CD14-positive monocyte (primary cell): ENCODE measurements at regions not wholly inside any gene's neighbourhood (a gene's known extent, or its start where the extent isn't known, plus 50 kb on each side); places are given as distances from the start of the nearest gene placed in this dataset.

Experiments used
- DNase-seq, 3 donors: peaks; one replicate each; pipeline ENCODE4 v3.0.0-alpha.2; 2011 to 2022
- H2AFZ ChIP-seq: 2 replicates; pipeline ENCODE4 v1.6.0; 2012; ENCODE audit warnings: mild to moderate bottlenecking, low read depth, low read length, inconsistent platforms; ENCODE audit not compliant: insufficient read depth, poor library complexity, severe bottlenecking
- H3K27ac ChIP-seq, 2 donors: 1 replicate in 1 of 2; 2 replicates in 1 of 2; pipeline ENCODE4 v1.5.1; 2012 to 2013; ENCODE audit warnings: low read length in 2 of 2, control low read depth in 1 of 2, inconsistent platforms in 1 of 2, low read depth in 1 of 2, mild to moderate bottlenecking in 1 of 2
- H3K27me3 ChIP-seq, 2 donors: one replicate each; pipeline versions ENCODE4 v1.6.0 to v1.6.1; 2011 to 2013; ENCODE audit warnings: low read length in 2 of 2; ENCODE audit not compliant: control insufficient read depth in 2 of 2, insufficient read depth in 2 of 2
- H3K36me3 ChIP-seq, 2 donors: replicated peaks in 1 of 2; 1 replicate in 1 of 2; 2 replicates in 1 of 2; pipeline versions ENCODE4 v1.5.1 to v1.6.1; 2012 to 2013; ENCODE audit warnings: low read length in 2 of 2, control low read depth in 1 of 2, inconsistent platforms in 1 of 2, mild to moderate bottlenecking in 1 of 2; ENCODE audit not compliant: insufficient read depth in 2 of 2, control insufficient read depth in 1 of 2
- H3K4me1 ChIP-seq, 2 donors: 1 replicate in 1 of 2; 2 replicates in 1 of 2; pipeline versions ENCODE4 v1.5.1 to v1.6.1; 2012 to 2013; ENCODE audit warnings: low read length in 2 of 2, control low read depth in 1 of 2, inconsistent platforms in 1 of 2, mild to moderate bottlenecking in 1 of 2, moderate library complexity in 1 of 2; ENCODE audit not compliant: insufficient read depth in 2 of 2, control insufficient read depth in 1 of 2
- H3K4me2 ChIP-seq: replicated peaks from 2 replicates; pipeline ENCODE3; 2012; ENCODE audit warnings: low read length, moderate library complexity, mild to moderate bottlenecking; ENCODE audit not compliant: poor library complexity, severe bottlenecking; ENCODE audit errors: extremely low read depth
- H3K4me3 ChIP-seq, 3 experiments: fragments of 200-600 bp in 1 of 3; sonication (generic) in 1 of 3; replicated peaks in 1 of 3; 1 replicate in 2 of 3; 2 replicates in 1 of 3; pipeline ENCODE4 v1.5.1; 2011 to 2013; ENCODE audit warnings: low read length in 3 of 3, mild to moderate bottlenecking in 3 of 3, control low read depth in 2 of 3, low read depth in 2 of 3, inconsistent platforms in 1 of 3, moderate library complexity in 1 of 3
- H3K79me2 ChIP-seq: 2 replicates; pipeline ENCODE4 v1.6.0; 2012; ENCODE audit warnings: mild to moderate bottlenecking, control low read depth, inconsistent platforms, low read length, moderate library complexity; ENCODE audit not compliant: insufficient read depth
- H3K9ac ChIP-seq: 2 replicates; pipeline ENCODE4 v1.6.0; 2017; ENCODE audit warnings: low read length, mild to moderate bottlenecking; ENCODE audit not compliant: insufficient read depth, poor library complexity, severe bottlenecking
- H3K9me3 ChIP-seq, 2 donors: replicated peaks in 1 of 2; 1 replicate in 1 of 2; 2 replicates in 1 of 2; pipeline versions ENCODE4 v1.5.1 to v1.6.1; 2012 to 2013; ENCODE audit warnings: low read length in 2 of 2, control low read depth in 1 of 2; ENCODE audit not compliant: control insufficient read depth in 1 of 2, insufficient read depth in 1 of 2
- H4K20me1 ChIP-seq: 2 replicates; pipeline ENCODE4 v1.6.0; 2012; ENCODE audit warnings: mild to moderate bottlenecking, low read length, control low read depth, moderate library complexity; ENCODE audit not compliant: insufficient read depth
- H3K27ac Mint-ChIP-seq, 7 donors: one replicate each; pipeline ENCODE4 v1.8.0; 2020; ENCODE audit warnings: mild to moderate bottlenecking in 7 of 7, mixed read lengths in 7 of 7, moderate library complexity in 6 of 7, inconsistent platforms in 2 of 7
- H3K27me3 Mint-ChIP-seq, 3 donors: one replicate each; pipeline ENCODE4 v1.8.0; 2021 to 2022; ENCODE audit warnings: low read depth in 3 of 3, mild to moderate bottlenecking in 3 of 3, mixed read lengths in 3 of 3, moderate library complexity in 3 of 3, inconsistent platforms in 1 of 3
- H3K36me3 Mint-ChIP-seq, 2 donors: one replicate each; pipeline ENCODE4 v1.8.0; 2020; ENCODE audit warnings: mixed read lengths in 2 of 2, inconsistent platforms in 1 of 2, mild to moderate bottlenecking in 1 of 2
- H3K4me1 Mint-ChIP-seq: one replicate; pipeline ENCODE4 v1.8.0; 2020; ENCODE audit warnings: mild to moderate bottlenecking, mixed read lengths
- H3K4me3 Mint-ChIP-seq, 2 donors: one replicate each; pipeline ENCODE4 v1.8.0; 2020; ENCODE audit warnings: mild to moderate bottlenecking in 2 of 2, mixed read lengths in 2 of 2, moderate library complexity in 1 of 2
- H3K9me3 Mint-ChIP-seq, 7 donors: one replicate each; pipeline ENCODE4 v1.8.0; 2020 to 2022; ENCODE audit warnings: mixed read lengths in 7 of 7, mild to moderate bottlenecking in 6 of 7, moderate library complexity in 6 of 7, inconsistent platforms in 2 of 7
- WGBS: methylation state at CpG from one replicate; pipeline ENCODE4 v1.1.5; 2013; ENCODE audit warnings: missing lambda C conversion rate; ENCODE audit not compliant: insufficient coverage; 5-methylcytosine and 5-hydroxymethylcytosine counted together
- intact Hi-C, 2 donors: fragments of 100-400 bp; cut with micrococcal nuclease; formaldehyde crosslinking; loops; one replicate each; pipeline versions ENCODE4 v1.15.0 to v1.15.1; 2023
- TF ChIP-seq, protein P1 (sequence below): fragments of 200-600 bp; IDR thresholded peaks from one replicate; pipeline ENCODE4 v1.8.0; 2022; ENCODE audit warnings: antibody characterized with exemption, mild to moderate bottlenecking

DNA sequence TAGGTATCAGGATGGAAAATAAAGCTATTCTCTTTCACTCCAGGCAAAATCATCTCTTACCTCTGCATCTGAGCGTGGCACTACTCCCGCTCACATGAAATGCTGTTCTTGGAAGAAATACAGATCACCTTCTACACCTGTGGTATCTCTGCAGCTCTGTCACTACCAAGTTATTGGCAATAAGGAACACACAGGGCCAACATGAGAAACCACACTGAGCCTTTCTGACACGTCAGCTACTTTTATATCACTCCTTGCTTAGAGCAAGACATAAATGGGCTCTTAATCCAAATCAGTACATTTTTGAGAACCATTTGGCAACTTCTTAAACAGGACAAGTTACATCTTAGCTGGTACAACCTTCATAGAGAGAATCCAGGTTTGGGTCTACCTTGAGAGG lies 101.8 kb upstream of the GUCY1A1 start:
- H3K27ac Mint-ChIP-seq = no peak overlapping the region
- TF ChIP-seq, protein P1, sequence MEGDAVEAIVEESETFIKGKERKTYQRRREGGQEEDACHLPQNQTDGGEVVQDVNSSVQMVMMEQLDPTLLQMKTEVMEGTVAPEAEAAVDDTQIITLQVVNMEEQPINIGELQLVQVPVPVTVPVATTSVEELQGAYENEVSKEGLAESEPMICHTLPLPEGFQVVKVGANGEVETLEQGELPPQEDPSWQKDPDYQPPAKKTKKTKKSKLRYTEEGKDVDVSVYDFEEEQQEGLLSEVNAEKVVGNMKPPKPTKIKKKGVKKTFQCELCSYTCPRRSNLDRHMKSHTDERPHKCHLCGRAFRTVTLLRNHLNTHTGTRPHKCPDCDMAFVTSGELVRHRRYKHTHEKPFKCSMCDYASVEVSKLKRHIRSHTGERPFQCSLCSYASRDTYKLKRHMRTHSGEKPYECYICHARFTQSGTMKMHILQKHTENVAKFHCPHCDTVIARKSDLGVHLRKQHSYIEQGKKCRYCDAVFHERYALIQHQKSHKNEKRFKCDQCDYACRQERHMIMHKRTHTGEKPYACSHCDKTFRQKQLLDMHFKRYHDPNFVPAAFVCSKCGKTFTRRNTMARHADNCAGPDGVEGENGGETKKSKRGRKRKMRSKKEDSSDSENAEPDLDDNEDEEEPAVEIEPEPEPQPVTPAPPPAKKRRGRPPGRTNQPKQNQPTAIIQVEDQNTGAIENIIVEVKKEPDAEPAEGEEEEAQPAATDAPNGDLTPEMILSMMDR = no peak
- no peaks in the 10 kb centered on the region for H3K36me3 ChIP-seq
- H3K4me1 Mint-ChIP-seq = no peaks in the 10 kb centered on the region
- no peak overlapping the region for H2AFZ ChIP-seq
- no peaks in the 10 kb centered on the region for H3K27me3 ChIP-seq
- H3K27ac ChIP-seq = no peak overlapping the region
- 90% methylated on average over 2 of the region's 3 CpGs for WGBS
- no peak for DNase-seq
- H3K36me3 Mint-ChIP-seq = no peaks in the 10 kb centered on the region
- H3K4me1 ChIP-seq = no peaks in the 10 kb centered on the region
- H4K20me1 ChIP-seq = no peaks in the 10 kb centered on the region
- H3K4me2 ChIP-seq = no peak overlapping the region
- H3K79me2 ChIP-seq = no peaks in the 10 kb centered on the region
- H3K9me3 ChIP-seq = no peaks in the 10 kb centered on the region
- H3K4me3 ChIP-seq = no peak overlapping the region
- H3K9ac ChIP-seq = no peak overlapping the region
- no peak overlapping the region for H3K4me3 Mint-ChIP-seq
- peaks cover 0 to 3% (median 0%) of the 10 kb centered on the region in 7 donors for H3K9me3 Mint-ChIP-seq
- intact Hi-C loops = no loop called here
- H3K27me3 Mint-ChIP-seq = no peaks in the 10 kb centered on the region

DNA sequence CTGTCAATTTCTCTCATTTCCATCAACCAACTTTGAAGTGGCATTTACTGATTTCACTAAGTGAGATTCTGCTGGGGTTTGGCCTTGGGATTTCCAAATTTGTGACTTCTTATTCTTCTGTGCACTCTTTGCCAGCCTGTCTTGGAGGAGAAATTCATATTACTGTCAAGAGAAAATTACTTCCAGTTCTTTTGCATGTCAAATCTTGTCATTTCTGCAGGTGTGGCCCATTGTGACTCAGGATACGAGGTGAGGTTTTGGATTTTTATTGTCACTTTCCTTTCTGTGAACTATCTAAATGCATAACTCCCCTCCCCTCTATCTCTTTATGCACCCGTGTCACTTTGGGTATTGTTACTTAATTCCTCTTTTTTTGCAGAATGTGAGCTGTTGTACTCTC lies 102.6 kb upstream of the GUCY1A1 start:
- TF ChIP-seq, protein P1 = no peak
- no peak overlapping the region for H3K27ac Mint-ChIP-seq
- no peaks in the 10 kb centered on the region for H4K20me1 ChIP-seq
- H3K27me3 ChIP-seq = no peaks in the 10 kb centered on the region
- no CpG with 5 or more reads among the region's 2 CpGs for WGBS
- peaks cover 0 to 3% (median 0%) of the 10 kb centered on the region in 7 donors for H3K9me3 Mint-ChIP-seq
- H3K27me3 Mint-ChIP-seq = no peaks in the 10 kb centered on the region
- no peaks in the 10 kb centered on the region for H3K4me1 ChIP-seq
- no peaks in the 10 kb centered on the region for H3K36me3 ChIP-seq
- H2AFZ ChIP-seq = no peak overlapping the region
- no peak overlapping the region for H3K4me2 ChIP-seq
- H3K4me3 ChIP-seq = no peak overlapping the region
- DNase-seq = no peak
- no peaks in the 10 kb centered on the region for H3K9me3 ChIP-seq
- no peak overlapping the region for H3K9ac ChIP-seq
- H3K27ac ChIP-seq = no peak overlapping the region
- intact Hi-C loops = no loop called here
- no peak overlapping the region for H3K4me3 Mint-ChIP-seq
- no peaks in the 10 kb centered on the region for H3K4me1 Mint-ChIP-seq
- H3K79me2 ChIP-seq = no peaks in the 10 kb centered on the region
- no peaks in the 10 kb centered on the region for H3K36me3 Mint-ChIP-seq
